AG09309 (cell line): ENCODE measurements at regions not wholly inside any gene's neighbourhood (a gene's known extent, or its start where the extent isn't known, plus 50 kb on each side); places are given as distances from the start of the nearest gene placed in this dataset.

Source experiments
- DNase-seq: peaks from one replicate; pipeline ENCODE4 v3.0.0-alpha.2; 2010; ENCODE audit warnings: low read depth
- H3K4me3 ChIP-seq: 2 replicates; pipeline ENCODE4 v1.5.1; 2011; ENCODE audit warnings: mild to moderate bottlenecking, low read depth, low read length, moderate library complexity; ENCODE audit not compliant: control insufficient read depth
- TF ChIP-seq, protein P1 (sequence below): IDR thresholded peaks from 2 replicates; pipeline ENCODE4 v1.5.1; 2011; ENCODE audit warnings: mild to moderate bottlenecking, low read depth, low read length, inconsistent platforms; ENCODE audit not compliant: insufficient read depth, control insufficient read depth; ENCODE audit errors: missing control alignments

GRCh38 chr2:12287220-12287751 lies 429.4 kb upstream of the TRIB2 start:
- TF ChIP-seq, protein P1, sequence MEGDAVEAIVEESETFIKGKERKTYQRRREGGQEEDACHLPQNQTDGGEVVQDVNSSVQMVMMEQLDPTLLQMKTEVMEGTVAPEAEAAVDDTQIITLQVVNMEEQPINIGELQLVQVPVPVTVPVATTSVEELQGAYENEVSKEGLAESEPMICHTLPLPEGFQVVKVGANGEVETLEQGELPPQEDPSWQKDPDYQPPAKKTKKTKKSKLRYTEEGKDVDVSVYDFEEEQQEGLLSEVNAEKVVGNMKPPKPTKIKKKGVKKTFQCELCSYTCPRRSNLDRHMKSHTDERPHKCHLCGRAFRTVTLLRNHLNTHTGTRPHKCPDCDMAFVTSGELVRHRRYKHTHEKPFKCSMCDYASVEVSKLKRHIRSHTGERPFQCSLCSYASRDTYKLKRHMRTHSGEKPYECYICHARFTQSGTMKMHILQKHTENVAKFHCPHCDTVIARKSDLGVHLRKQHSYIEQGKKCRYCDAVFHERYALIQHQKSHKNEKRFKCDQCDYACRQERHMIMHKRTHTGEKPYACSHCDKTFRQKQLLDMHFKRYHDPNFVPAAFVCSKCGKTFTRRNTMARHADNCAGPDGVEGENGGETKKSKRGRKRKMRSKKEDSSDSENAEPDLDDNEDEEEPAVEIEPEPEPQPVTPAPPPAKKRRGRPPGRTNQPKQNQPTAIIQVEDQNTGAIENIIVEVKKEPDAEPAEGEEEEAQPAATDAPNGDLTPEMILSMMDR: no peak
- no peak for DNase-seq
- H3K4me3 ChIP-seq: no peak overlapping the region

DNA sequence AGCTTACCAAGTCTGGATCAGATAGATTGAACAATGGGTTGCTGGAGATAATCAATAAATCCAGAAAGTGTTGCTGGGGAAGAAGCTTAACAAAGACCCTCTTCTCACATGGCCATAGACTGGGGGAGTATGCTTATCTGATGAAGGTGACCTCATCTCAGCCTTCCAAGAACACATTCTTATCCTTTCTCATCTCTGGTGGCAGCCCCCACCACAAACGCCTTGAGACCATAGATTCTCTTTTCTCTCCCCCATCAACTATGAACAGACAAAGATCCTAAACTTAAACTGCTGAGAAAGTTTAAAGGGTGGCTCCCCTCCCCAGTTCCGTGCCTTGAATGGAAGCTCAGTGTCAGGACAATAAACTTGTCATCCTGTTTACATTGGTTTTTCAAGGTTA lies 428.7 kb upstream of the TRIB2 start:
- TF ChIP-seq, protein P1: no peak
- DNase-seq: no peak
- no peak overlapping the region for H3K4me3 ChIP-seq

GRCh38 chr2:12289120-12289802 lies 427.5 kb upstream of the TRIB2 start:
- DNase-seq: no peak
- H3K4me3 ChIP-seq: no peak overlapping the region
- TF ChIP-seq, protein P1: no peak

GRCh38 chr2:12291303-12291702 lies 425.4 kb upstream of the TRIB2 start:
- no peak overlapping the region for H3K4me3 ChIP-seq
- no peak for DNase-seq
- TF ChIP-seq, protein P1: no peak

DNA sequence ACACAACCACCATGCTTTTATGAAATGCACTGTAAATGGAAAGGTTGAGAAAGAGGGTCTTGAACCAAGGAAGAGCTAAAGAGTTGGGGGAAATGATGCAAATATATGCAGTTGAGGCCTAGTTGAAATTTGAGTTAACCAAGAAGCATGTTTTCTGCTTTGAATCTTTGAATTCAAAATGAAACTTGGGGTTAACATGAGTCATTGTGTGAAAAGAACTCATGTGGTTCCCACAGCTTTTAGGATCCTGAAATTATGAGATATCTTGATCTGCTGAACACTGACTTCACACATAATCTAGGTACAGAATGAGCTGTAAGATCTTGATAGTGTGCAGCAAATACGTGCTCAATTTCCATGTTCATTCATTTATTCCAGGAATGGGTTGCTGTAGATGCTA lies 422.9 kb upstream of the TRIB2 start:
- DNase-seq: no peak
- TF ChIP-seq, protein P1: no peak
- H3K4me3 ChIP-seq: no peak overlapping the region

GRCh38 chr2:12295856-12296519 lies 420.7 kb upstream of the TRIB2 start:
- no peak for DNase-seq
- no peak overlapping the region for H3K4me3 ChIP-seq
- TF ChIP-seq, protein P1: no peak

- no peak overlapping the region for H3K4me3 ChIP-seq
- DNase-seq: no peak
- TF ChIP-seq, protein P1: no peak
These were observed 419.8 kb upstream of the TRIB2 start for GRCh38 chr2:12296915-12297314.
